Activated CD4-positive, alpha-beta T cell treated with anti-CD3 and anti-CD28 coated beads, Interleukin-2, amount 50 U/mL, for 4 hours (primary cell): ENCODE measurements at regions not wholly inside any gene's neighbourhood (a gene's known extent, or its start where the extent isn't known, plus 50 kb on each side); places are given as distances from the start of the nearest gene placed in this dataset.
"Not testable (repeated sequence)": the region's sequence is repeated elsewhere in the genome, so short reads cannot be mapped to it uniquely, and the experiment has no call there.

ENCODE experiments used
- DNase-seq, 2 experiments: peaks; one replicate each; pipeline ENCODE4 v3.0.0-alpha.2; 2020

DNA sequence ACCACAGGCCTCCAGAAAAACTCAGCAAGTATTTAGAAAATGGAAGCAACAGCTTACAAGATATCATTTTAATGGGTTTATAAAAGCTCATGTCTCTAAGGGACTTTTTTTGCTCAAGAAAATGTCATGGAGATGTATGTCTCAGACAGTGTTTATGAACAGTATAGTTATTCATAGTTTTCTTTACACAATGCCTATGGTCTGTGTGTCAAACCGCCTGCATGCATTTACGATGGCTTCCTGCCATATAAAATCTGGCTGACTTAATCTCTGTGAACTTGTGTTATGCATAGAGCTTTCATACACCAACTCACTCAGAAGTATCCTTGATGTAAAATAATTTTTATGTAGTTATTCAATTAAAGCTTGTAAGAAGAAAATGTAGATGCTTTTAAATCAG, 1314.2 kb upstream of the LRRTM3 start:
- no peak for DNase-seq

DNA sequence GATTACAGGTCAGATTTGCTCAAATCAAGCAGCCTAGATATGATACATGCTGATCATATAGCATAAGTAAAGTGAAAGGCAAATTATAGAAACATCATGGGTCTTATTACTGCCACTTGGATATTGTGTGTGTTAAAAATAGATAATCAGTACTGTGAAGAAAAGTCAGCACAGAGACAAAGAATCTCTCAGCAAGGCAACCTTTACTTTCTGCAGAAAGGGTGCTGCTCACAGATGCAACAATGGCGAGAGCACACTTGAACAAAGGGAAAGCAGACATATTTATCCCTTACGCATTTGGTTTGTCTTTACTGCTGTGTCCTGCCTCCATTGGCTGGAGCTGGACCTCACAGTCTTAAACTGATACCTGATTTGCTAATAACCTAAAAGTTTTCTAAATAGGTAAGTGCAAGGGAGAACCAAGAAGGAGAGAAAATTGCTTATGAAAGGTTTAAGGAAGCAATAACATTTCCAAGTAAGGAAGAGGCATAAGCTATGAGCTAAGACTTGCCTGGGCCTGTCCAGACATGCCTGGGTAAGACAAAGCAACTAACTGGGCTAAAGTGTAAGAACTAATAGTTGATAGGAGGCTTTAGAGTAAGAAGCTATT, 1310.8 kb upstream of the LRRTM3 start:
- no peak for DNase-seq

DNA sequence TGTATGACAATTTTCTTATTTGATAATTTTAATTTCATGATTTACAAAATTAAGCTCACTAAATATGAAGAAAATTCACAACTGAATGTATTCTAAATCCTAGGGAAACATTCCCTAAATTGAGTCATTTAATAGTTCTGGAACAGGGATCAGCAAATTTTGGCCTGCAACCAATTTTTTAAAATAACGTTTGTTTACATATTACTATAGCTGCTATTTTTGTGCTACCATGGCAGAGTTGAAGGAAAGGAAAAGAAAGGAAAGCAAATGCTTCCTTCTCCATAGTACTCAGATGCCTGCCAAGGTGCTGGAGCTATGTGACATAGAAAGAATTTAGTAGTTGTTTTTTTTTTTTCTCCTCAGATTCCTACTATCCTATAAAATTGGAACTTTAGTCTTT, 1307.7 kb upstream of the LRRTM3 start:
- DNase-seq = no peak

GRCh38 chr10:65620404-65621048, 1305.3 kb upstream of the LRRTM3 start:
- DNase-seq = no peak

GRCh38 chr10:65622608-65623007, 1303.2 kb upstream of the LRRTM3 start:
- no peak for DNase-seq

DNA sequence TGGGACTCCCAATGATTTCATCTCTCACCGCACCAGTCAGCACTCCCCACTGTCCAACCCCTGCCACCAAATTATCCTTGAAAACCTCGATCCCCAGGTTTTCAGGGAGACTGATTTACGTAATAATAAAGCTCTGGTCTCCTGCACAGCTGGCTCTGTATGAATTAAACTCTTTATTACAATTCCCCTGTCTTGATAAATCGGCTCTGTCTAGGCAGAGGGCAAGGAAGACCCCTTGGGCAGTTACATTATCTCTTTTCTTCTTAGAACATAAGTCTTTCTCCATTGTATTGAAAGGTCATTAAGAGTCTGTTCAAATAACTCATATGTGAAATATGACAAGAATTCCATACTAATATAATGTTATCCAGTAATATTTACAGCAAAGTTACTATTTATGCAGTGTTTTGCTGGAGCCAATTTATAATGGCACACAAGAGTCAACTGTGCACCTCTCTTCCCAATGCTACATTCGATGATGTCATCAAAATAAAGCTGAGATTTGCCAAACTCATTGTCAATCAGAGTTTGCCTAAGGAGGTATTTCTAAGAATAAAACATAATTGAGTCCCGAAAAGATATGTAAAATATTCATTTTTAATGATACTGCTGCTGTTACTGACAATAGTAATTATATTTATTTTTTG, 1297.2 kb upstream of the LRRTM3 start:
- DNase-seq = no peak

GRCh38 chr10:65660006-65660405, 1265.8 kb upstream of the LRRTM3 start:
- no peak for DNase-seq

- DNase-seq = no peak
These were observed 1255.7 kb upstream of the LRRTM3 start for GRCh38 chr10:65670087-65670486.

GRCh38 chr10:65670596-65670995, 1255.2 kb upstream of the LRRTM3 start:
- not testable (repeated sequence) for DNase-seq

- no peak for DNase-seq
These were observed 1250.6 kb upstream of the LRRTM3 start for GRCh38 chr10:65675236-65675635.

- DNase-seq = no peak
These were observed 1240.9 kb upstream of the LRRTM3 start for GRCh38 chr10:65684896-65685295.

- DNase-seq = no peak
These were observed 1224.6 kb upstream of the LRRTM3 start for GRCh38 chr10:65701168-65701776.

GRCh38 chr10:65708057-65708456, 1217.8 kb upstream of the LRRTM3 start:
- DNase-seq = no peak

GRCh38 chr10:65710306-65710705, 1215.5 kb upstream of the LRRTM3 start:
- no peak for DNase-seq

- DNase-seq = no peak
These were observed 1206.0 kb upstream of the LRRTM3 start for GRCh38 chr10:65719790-65720189.

- no peak for DNase-seq
These were observed 1204.9 kb upstream of the LRRTM3 start for GRCh38 chr10:65720901-65721300.

GRCh38 chr10:65723525-65723924, 1202.3 kb upstream of the LRRTM3 start:
- no peak for DNase-seq

GRCh38 chr10:65735382-65735781, 1190.5 kb upstream of the LRRTM3 start:
- DNase-seq = no peak

- no peak for DNase-seq
These were observed 1182.9 kb upstream of the LRRTM3 start for GRCh38 chr10:65742906-65743305.

DNA sequence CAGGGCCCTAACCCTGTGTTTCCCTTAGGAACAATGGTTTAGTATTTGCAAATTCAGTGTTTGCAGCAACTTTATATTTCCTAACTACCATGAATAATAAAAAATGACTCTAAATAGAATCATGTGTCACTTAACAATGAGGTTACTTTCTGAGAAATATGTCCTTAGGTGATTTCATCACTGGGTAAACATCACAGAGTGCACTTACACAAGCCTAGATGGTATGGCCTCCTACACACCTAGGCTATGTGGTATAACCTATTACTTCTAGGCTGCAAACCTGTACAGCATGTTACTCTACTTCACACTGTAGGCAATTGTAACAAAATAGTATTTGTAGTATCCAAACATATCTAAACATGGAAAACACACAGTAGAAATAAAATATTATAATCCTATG, 1174.6 kb upstream of the LRRTM3 start:
- no peak for DNase-seq

- DNase-seq = no peak
These were observed 1173.9 kb upstream of the LRRTM3 start for GRCh38 chr10:65751896-65752295.

DNA sequence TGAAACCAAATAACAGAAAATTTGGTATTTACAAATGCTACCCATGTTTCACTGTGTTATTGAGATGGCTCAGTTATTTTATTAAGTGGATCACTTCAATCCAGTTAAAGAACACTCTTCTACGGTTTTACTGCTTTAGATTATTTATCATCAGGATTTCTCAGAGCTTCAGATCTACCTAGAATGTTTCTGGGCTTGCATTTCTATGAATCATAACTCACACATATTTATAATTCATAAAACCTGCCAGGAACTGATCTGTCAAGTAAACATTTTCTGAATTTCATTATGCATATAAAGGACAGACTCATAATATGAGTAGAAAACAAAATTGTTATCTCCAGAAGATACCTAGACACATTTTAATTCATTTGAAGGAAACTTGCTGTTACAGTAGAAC, 1172.3 kb upstream of the LRRTM3 start:
- no peak for DNase-seq

DNA sequence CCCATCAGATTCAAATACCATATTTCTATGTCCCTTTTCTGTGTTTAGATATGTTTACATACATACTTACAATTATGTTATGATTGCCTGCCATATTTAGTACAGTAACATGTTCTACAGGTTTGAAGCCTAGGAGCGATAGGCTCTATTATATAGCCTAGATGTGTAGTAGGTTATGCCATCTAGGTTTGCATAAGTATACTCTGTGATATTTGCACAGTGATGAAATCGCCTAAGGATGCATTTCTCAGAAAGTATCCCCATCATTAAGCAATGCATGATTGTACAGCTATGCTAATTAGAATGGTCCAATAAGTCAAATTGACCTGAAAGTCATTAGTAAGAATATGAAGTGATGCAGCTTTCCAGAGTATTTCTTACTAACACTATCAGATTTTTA, 1171.7 kb upstream of the LRRTM3 start:
- no peak for DNase-seq

DNA sequence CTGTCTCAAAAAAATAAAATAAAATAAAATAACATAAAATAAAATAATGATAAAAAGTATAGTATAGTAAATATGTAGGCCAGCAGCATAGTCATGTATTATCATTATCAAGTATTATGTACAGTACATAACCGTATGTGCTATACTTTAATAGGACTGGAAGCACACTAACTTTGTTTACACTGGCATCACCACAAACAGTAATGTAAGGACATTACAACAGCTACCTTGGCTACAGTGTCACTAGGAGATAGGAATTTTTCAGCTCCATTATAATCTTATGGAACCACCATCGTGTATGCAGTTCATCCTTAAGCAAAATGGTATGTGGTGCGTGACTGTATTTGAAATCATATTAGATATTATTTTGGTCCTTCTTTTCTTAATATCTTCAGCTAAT, 1163.5 kb upstream of the LRRTM3 start:
- no peak for DNase-seq
